ENCODE measurements at regions not wholly inside any gene's neighbourhood (a gene's known extent, or its start where the extent isn't known, plus 50 kb on each side); places are given as distances from the start of the nearest gene placed in this dataset.

- H3K9me2 ChIP-seq (ENCODE audit: insufficient read depth), result no peaks in the 10 kb centered on the region
- TF ChIP-seq, protein P1, sequence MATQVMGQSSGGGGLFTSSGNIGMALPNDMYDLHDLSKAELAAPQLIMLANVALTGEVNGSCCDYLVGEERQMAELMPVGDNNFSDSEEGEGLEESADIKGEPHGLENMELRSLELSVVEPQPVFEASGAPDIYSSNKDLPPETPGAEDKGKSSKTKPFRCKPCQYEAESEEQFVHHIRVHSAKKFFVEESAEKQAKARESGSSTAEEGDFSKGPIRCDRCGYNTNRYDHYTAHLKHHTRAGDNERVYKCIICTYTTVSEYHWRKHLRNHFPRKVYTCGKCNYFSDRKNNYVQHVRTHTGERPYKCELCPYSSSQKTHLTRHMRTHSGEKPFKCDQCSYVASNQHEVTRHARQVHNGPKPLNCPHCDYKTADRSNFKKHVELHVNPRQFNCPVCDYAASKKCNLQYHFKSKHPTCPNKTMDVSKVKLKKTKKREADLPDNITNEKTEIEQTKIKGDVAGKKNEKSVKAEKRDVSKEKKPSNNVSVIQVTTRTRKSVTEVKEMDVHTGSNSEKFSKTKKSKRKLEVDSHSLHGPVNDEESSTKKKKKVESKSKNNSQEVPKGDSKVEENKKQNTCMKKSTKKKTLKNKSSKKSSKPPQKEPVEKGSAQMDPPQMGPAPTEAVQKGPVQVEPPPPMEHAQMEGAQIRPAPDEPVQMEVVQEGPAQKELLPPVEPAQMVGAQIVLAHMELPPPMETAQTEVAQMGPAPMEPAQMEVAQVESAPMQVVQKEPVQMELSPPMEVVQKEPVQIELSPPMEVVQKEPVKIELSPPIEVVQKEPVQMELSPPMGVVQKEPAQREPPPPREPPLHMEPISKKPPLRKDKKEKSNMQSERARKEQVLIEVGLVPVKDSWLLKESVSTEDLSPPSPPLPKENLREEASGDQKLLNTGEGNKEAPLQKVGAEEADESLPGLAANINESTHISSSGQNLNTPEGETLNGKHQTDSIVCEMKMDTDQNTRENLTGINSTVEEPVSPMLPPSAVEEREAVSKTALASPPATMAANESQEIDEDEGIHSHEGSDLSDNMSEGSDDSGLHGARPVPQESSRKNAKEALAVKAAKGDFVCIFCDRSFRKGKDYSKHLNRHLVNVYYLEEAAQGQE (IDR thresholded peaks at IDR 0.05; ENCODE audit: low read depth), result no peak
- no peak for TF ChIP-seq CTCF (IDR thresholded peaks at IDR 0.05 in 2 of 3, conservative IDR thresholded peaks at IDR 0.05 in 1 of 3; ENCODE audit: borderline replicate concordance in 1 of 3, insufficient read depth in 1 of 3, low read depth in 2 of 3, low read length in 2 of 3)
- TF ChIP-seq RAD21 (IDR thresholded peaks at IDR 0.05; ENCODE audit: low read depth), result no peak
- no peak for TF ChIP-seq ZFX (IDR thresholded peaks at IDR 0.05)
- TF ChIP-seq EZH2phosphoT487 (IDR thresholded peaks at IDR 0.05; ENCODE audit: borderline replicate concordance), result no peak
- no peak for TF ChIP-seq EZH2 (IDR thresholded peaks at IDR 0.05)
- TF ChIP-seq, protein P2, sequence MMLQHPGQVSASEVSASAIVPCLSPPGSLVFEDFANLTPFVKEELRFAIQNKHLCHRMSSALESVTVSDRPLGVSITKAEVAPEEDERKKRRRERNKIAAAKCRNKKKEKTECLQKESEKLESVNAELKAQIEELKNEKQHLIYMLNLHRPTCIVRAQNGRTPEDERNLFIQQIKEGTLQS (IDR thresholded peaks at IDR 0.05), result no peak
- TF ChIP-seq YY1 (IDR thresholded peaks at IDR 0.05; ENCODE audit: extremely low read depth, insufficient replicate concordance, low read depth, low read length), result no peak
- no peak for TF ChIP-seq POLR2AphosphoS5 (IDR thresholded peaks at IDR 0.05; ENCODE audit: low read depth, low read length)
- TF ChIP-seq ZNF274 (IDR thresholded peaks at IDR 0.05; ENCODE audit: low read depth, low read length), result no peak
- no peak for TF ChIP-seq TCF7L2 (IDR thresholded peaks at IDR 0.05; ENCODE audit: borderline replicate concordance, extremely low read depth, insufficient read depth, insufficient read length)
- no peak for TF ChIP-seq ELF1 (IDR thresholded peaks at IDR 0.05; ENCODE audit: borderline replicate concordance, low read depth)
- TF ChIP-seq POLR2A (IDR thresholded peaks at IDR 0.05; ENCODE audit: borderline replicate concordance, extremely low read depth, insufficient read depth, insufficient read length), result no peak
- TF ChIP-seq FOSL1 (IDR thresholded peaks at IDR 0.05; ENCODE audit: low read depth), result no peak
- no peak for TF ChIP-seq ZBTB33 (IDR thresholded peaks at IDR 0.05; ENCODE audit: extremely low read depth, insufficient replicate concordance, low read length)
- no peaks in the 10 kb centered on the region for H3K27me3 ChIP-seq (ENCODE audit: insufficient read depth, low read length)
- BruUV-seq (replicated peaks), result no TSS peak
- H3K36me3 ChIP-seq (ENCODE audit: control insufficient read depth in 1 of 2, insufficient read depth in 2 of 2, low read length in 2 of 2), result no peaks in the 10 kb centered on the region
- RAD21 ChIA-PET (ENCODE audit: low non-redundant PET in 1 of 2, low total read pairs in 2 of 2, uncharacterized antibody in 2 of 2, unreplicated experiment in 2 of 2), result no interaction called here
- no peaks in the 10 kb centered on the region for H3K9me3 ChIP-seq (ENCODE audit: control insufficient read depth in 1 of 2, insufficient read depth in 1 of 2, low read depth in 1 of 2, low read length in 2 of 2)
- CTCF ChIA-PET, result no interaction called here
- H2AFZ ChIP-seq (ENCODE audit: low read depth, low read length, poor library complexity, severe bottlenecking), result no peak overlapping the region
- ATAC-seq, result no peak
- POLR2A ChIA-PET, result no interaction called here
- DNase-seq (ENCODE audit: low read depth, low spot score), result no peak
- H3K4me1 ChIP-seq (ENCODE audit: control insufficient read depth in 1 of 2, insufficient read depth in 2 of 2, low read length in 2 of 2), result no peaks in the 10 kb centered on the region
- H4K20me1 ChIP-seq (ENCODE audit: insufficient read depth), result no peaks in the 10 kb centered on the region
- no peak overlapping the region for H3K4me3 ChIP-seq (replicated peaks in 1 of 2; ENCODE audit: low read depth in 1 of 2, low read length in 2 of 2)
- H3K27ac ChIP-seq (ENCODE audit: low read depth, low read length), result no peak overlapping the region
- no peaks in the 10 kb centered on the region for H3K79me2 ChIP-seq (ENCODE audit: insufficient read depth, low read length)
- no peak overlapping the region for H3K4me2 ChIP-seq (ENCODE audit: low read length)
- intact Hi-C loops (cut with micrococcal nuclease), result no loop called here
- no peak overlapping the region for H3K9ac ChIP-seq (ENCODE audit: low read length)
These were observed 302.0 kb downstream of the RAB28 start for GRCh38 chr4:13182133-13182532.
